Mesenchymal stem cell (in vitro differentiated cells and primary cell): ENCODE measurements at regions not wholly inside any gene's neighbourhood (a gene's known extent, or its start where the extent isn't known, plus 50 kb on each side); places are given as distances from the start of the nearest gene placed in this dataset.
A peak's percentile ranks its signal among the peaks of the same experiment; 100 is the strongest.

ENCODE experiments used
- DNase-seq: peaks from one replicate; pipeline ENCODE4 v3.0.0-alpha.2; 2013
- H2AFZ ChIP-seq: one replicate; pipeline ENCODE4 v1.6.1; 2013; ENCODE audit warnings: low read depth, mild to moderate bottlenecking, control low read depth, inconsistent platforms, low read length, moderate library complexity
- H2AK5ac ChIP-seq: 2 replicates; pipeline ENCODE4 v1.6.1; 2013; ENCODE audit warnings: low read length, moderate library complexity, mild to moderate bottlenecking, inconsistent platforms; ENCODE audit not compliant: severe bottlenecking
- H2BK120ac ChIP-seq: one replicate; pipeline ENCODE4 v1.6.1; 2013; ENCODE audit warnings: low read depth, mild to moderate bottlenecking, inconsistent platforms, low read length, moderate library complexity
- H2BK12ac ChIP-seq, 2 experiments: one replicate each; pipeline ENCODE4 v1.6.1; 2013; ENCODE audit warnings: inconsistent platforms in 2 of 2, low read length in 2 of 2, mild to moderate bottlenecking in 2 of 2, moderate library complexity in 2 of 2, control low read depth in 1 of 2
- H2BK15ac ChIP-seq: one replicate; pipeline ENCODE4 v1.6.1; 2013; ENCODE audit warnings: mild to moderate bottlenecking, low read depth, inconsistent platforms; ENCODE audit not compliant: poor library complexity, severe bottlenecking
- H2BK5ac ChIP-seq: 2 replicates; pipeline ENCODE4 v1.6.1; 2013; ENCODE audit warnings: low read depth, mild to moderate bottlenecking, low read length, control low read depth, inconsistent platforms; ENCODE audit not compliant: poor library complexity, severe bottlenecking
- H3K14ac ChIP-seq, 2 experiments: one replicate each; pipeline ENCODE4 v1.6.1; 2013; ENCODE audit warnings: inconsistent platforms in 2 of 2, low read length in 2 of 2, control low read depth in 1 of 2, mild to moderate bottlenecking in 1 of 2, moderate library complexity in 1 of 2
- H3K18ac ChIP-seq, 2 experiments: one replicate each; pipeline ENCODE4 v1.6.1; 2013; ENCODE audit warnings: inconsistent platforms in 2 of 2, low read length in 2 of 2, control low read depth in 1 of 2, low read depth in 1 of 2, mild to moderate bottlenecking in 1 of 2
- H3K23ac ChIP-seq, 2 experiments: one replicate each; pipeline ENCODE4 v1.6.1; 2013; ENCODE audit warnings: inconsistent platforms in 2 of 2, low read length in 2 of 2, mild to moderate bottlenecking in 2 of 2, moderate library complexity in 2 of 2, control low read depth in 1 of 2
- H3K27ac ChIP-seq: 2 replicates; pipeline ENCODE4 v1.5.1; 2013; ENCODE audit warnings: mild to moderate bottlenecking, moderate library complexity, low read length, control low read depth, inconsistent platforms; ENCODE audit not compliant: poor library complexity, severe bottlenecking
- H3K27me3 ChIP-seq, 2 experiments: 2 replicates each; pipeline versions ENCODE4 v1.6.1 to v1.7.0; 2013; ENCODE audit warnings: low read length in 2 of 2, mild to moderate bottlenecking in 2 of 2, moderate library complexity in 2 of 2, control low read depth in 1 of 2, inconsistent platforms in 1 of 2; ENCODE audit not compliant: control insufficient read depth in 1 of 2, insufficient read depth in 1 of 2
- H3K36me3 ChIP-seq, 2 experiments: 2 replicates each; pipeline versions ENCODE4 v1.6.1 to v1.7.0; 2013; ENCODE audit warnings: low read length in 2 of 2, control low read depth in 1 of 2, inconsistent platforms in 1 of 2, low read depth in 1 of 2, mild to moderate bottlenecking in 1 of 2; ENCODE audit not compliant: insufficient read depth in 2 of 2, control insufficient read depth in 1 of 2
- H3K4ac ChIP-seq, 2 experiments: one replicate each; pipeline ENCODE4 v1.6.1; 2013; ENCODE audit warnings: inconsistent platforms in 2 of 2, low read length in 2 of 2, mild to moderate bottlenecking in 2 of 2, moderate library complexity in 2 of 2, control low read depth in 1 of 2, low read depth in 1 of 2
- H3K4me1 ChIP-seq: 2 replicates; pipeline ENCODE4 v1.6.1; 2013; ENCODE audit warnings: low read depth, low read length, control low read depth; ENCODE audit not compliant: control insufficient read depth, insufficient read depth
- H3K4me2 ChIP-seq: 2 replicates; pipeline ENCODE4 v1.6.1; 2013; ENCODE audit warnings: low read length, mild to moderate bottlenecking, inconsistent platforms; ENCODE audit not compliant: poor library complexity, severe bottlenecking
- H3K4me3 ChIP-seq, 2 experiments: 2 replicates each; pipeline versions ENCODE4 v1.5.1 to v1.7.0; 2013; ENCODE audit warnings: low read length in 2 of 2, mild to moderate bottlenecking in 2 of 2, control low read depth in 1 of 2, low read depth in 1 of 2; ENCODE audit not compliant: insufficient read depth in 1 of 2
- H3K79me1 ChIP-seq: replicated peaks from 2 replicates; pipeline ENCODE4 v1.6.1; 2013; ENCODE audit warnings: mild to moderate bottlenecking, control low read depth, low read length, inconsistent platforms; ENCODE audit not compliant: poor library complexity, severe bottlenecking
- H3K9ac ChIP-seq: 2 replicates; pipeline ENCODE4 v1.7.0; 2013; ENCODE audit warnings: mild to moderate bottlenecking, low read length, moderate library complexity
- H3K9me3 ChIP-seq: 2 replicates; pipeline ENCODE4 v1.7.0; 2013; ENCODE audit warnings: mild to moderate bottlenecking, low read length; ENCODE audit not compliant: control insufficient read depth
- H4K8ac ChIP-seq: one replicate; pipeline ENCODE4 v1.6.1; 2013; ENCODE audit warnings: inconsistent platforms, mild to moderate bottlenecking, low read length, moderate library complexity
- H4K91ac ChIP-seq: one replicate; pipeline ENCODE4 v1.6.1; 2013; ENCODE audit warnings: mild to moderate bottlenecking, low read length, inconsistent platforms
- WGBS: methylation state at CpG from one replicate; pipeline ENCODE4 v1.1.7; 2013; ENCODE audit warnings: mixed read lengths; 5-methylcytosine and 5-hydroxymethylcytosine counted together

- no peak overlapping the region for H2BK5ac ChIP-seq
- no peaks in the 10 kb centered on the region for H3K4me1 ChIP-seq
- no peak overlapping the region for H2BK12ac ChIP-seq
- peaks cover 5% of the 10 kb centered on the region for H3K9me3 ChIP-seq
- no peak overlapping the region for H3K4ac ChIP-seq
- no peak overlapping the region for H2BK120ac ChIP-seq
- no peak overlapping the region for H3K4me2 ChIP-seq
- H3K14ac ChIP-seq, result no peak overlapping the region
- 100% methylated on average over 1 of the region's 2 CpGs for WGBS
- H3K4me3 ChIP-seq, result no peak overlapping the region
- no peak overlapping the region for H4K8ac ChIP-seq
- no peak overlapping the region for H2AK5ac ChIP-seq
- H3K9ac ChIP-seq, result no peak overlapping the region
- H4K91ac ChIP-seq, result no peak overlapping the region
- no peak overlapping the region for H2AFZ ChIP-seq
- H3K36me3 ChIP-seq, result no peaks in the 10 kb centered on the region
- H3K27me3 ChIP-seq, result no peaks in the 10 kb centered on the region
- DNase-seq, result no peak
- no peak overlapping the region for H2BK15ac ChIP-seq
- H3K27ac ChIP-seq, result no peak overlapping the region
- H3K79me1 ChIP-seq, result no peaks in the 10 kb centered on the region
- H3K18ac ChIP-seq, result no peak overlapping the region
- no peak overlapping the region for H3K23ac ChIP-seq
These were observed 56.5 kb upstream of the ANKRD17 start for GRCh38 chr4:73315091-73315490.

- no peaks in the 10 kb centered on the region for H3K27me3 ChIP-seq
- no peaks in the 10 kb centered on the region for H3K4me1 ChIP-seq
- no peak overlapping the region for H4K91ac ChIP-seq
- H2BK12ac ChIP-seq, result no peak overlapping the region
- H3K4me2 ChIP-seq, result no peak overlapping the region
- H3K36me3 ChIP-seq, result no peaks in the 10 kb centered on the region
- no peak overlapping the region for H4K8ac ChIP-seq
- H2AFZ ChIP-seq, result no peak overlapping the region
- WGBS, result 81% methylated on average over 1 of the region's 1 CpG
- H3K4ac ChIP-seq, result no peak overlapping the region
- H2BK120ac ChIP-seq, result no peak overlapping the region
- H2BK5ac ChIP-seq, result no peak overlapping the region
- no peaks in the 10 kb centered on the region for H3K79me1 ChIP-seq
- H3K23ac ChIP-seq, result no peak overlapping the region
- H2AK5ac ChIP-seq, result no peak overlapping the region
- H3K9me3 ChIP-seq, result peaks cover 3% of the 10 kb centered on the region
- no peak overlapping the region for H3K27ac ChIP-seq
- no peak for DNase-seq
- no peak overlapping the region for H3K4me3 ChIP-seq
- H3K18ac ChIP-seq, result no peak overlapping the region
- no peak overlapping the region for H3K9ac ChIP-seq
- no peak overlapping the region for H3K14ac ChIP-seq
- H2BK15ac ChIP-seq, result no peak overlapping the region
These were observed 54.4 kb upstream of the ANKRD17 start for GRCh38 chr4:73312967-73313366.

GRCh38 chr4:73311428-73311827 is 52.8 kb upstream of the ANKRD17 start:
- H4K8ac ChIP-seq, result no peak overlapping the region
- no peaks in the 10 kb centered on the region for H3K27me3 ChIP-seq
- no peak overlapping the region for H2BK5ac ChIP-seq
- peaks cover 3% of the 10 kb centered on the region for H3K9me3 ChIP-seq
- no peak overlapping the region for H3K4me2 ChIP-seq
- no peak overlapping the region for H2BK120ac ChIP-seq
- no peak overlapping the region for H4K91ac ChIP-seq
- H3K18ac ChIP-seq, result no peak overlapping the region
- no peak overlapping the region for H3K4ac ChIP-seq
- H3K4me3 ChIP-seq, result no peak overlapping the region
- H3K23ac ChIP-seq, result no peak overlapping the region
- no peak overlapping the region for H2AFZ ChIP-seq
- no peak overlapping the region for H2AK5ac ChIP-seq
- H3K9ac ChIP-seq, result peak overlapping the region; percentile 8
- no peaks in the 10 kb centered on the region for H3K4me1 ChIP-seq
- no peaks in the 10 kb centered on the region for H3K36me3 ChIP-seq
- H3K14ac ChIP-seq, result no peak overlapping the region
- no peak overlapping the region for H2BK15ac ChIP-seq
- DNase-seq, result peak; percentile 58
- H3K27ac ChIP-seq, result no peak overlapping the region
- H2BK12ac ChIP-seq, result no peak overlapping the region
- H3K79me1 ChIP-seq, result no peaks in the 10 kb centered on the region

- H3K18ac ChIP-seq, result no peak overlapping the region
- DNase-seq, result peak; percentile 41
- no peak overlapping the region for H3K14ac ChIP-seq
- peaks cover 3% of the 10 kb centered on the region for H3K9me3 ChIP-seq
- no peaks in the 10 kb centered on the region for H3K27me3 ChIP-seq
- H3K27ac ChIP-seq, result no peak overlapping the region
- peak overlapping the region; percentile 7 for H3K9ac ChIP-seq
- no peaks in the 10 kb centered on the region for H3K36me3 ChIP-seq
- no peaks in the 10 kb centered on the region for H3K79me1 ChIP-seq
- H3K4me3 ChIP-seq, result no peak overlapping the region
- H3K4me2 ChIP-seq, result no peak overlapping the region
- H3K4ac ChIP-seq, result no peak overlapping the region
- no peak overlapping the region for H3K23ac ChIP-seq
- no peak overlapping the region for H2AK5ac ChIP-seq
- no peak overlapping the region for H4K8ac ChIP-seq
- no peak overlapping the region for H2BK15ac ChIP-seq
- H2BK12ac ChIP-seq, result no peak overlapping the region
- H2BK120ac ChIP-seq, result no peak overlapping the region
- WGBS, result no CpG with 5 or more reads among the region's 3 CpGs
- H4K91ac ChIP-seq, result no peak overlapping the region
- H2BK5ac ChIP-seq, result no peak overlapping the region
- no peak overlapping the region for H2AFZ ChIP-seq
- no peaks in the 10 kb centered on the region for H3K4me1 ChIP-seq
These were observed 50.6 kb upstream of the ANKRD17 start for GRCh38 chr4:73309211-73309610.
